EH (cell line): ENCODE measurements at regions not wholly inside any gene's neighbourhood (a gene's known extent, or its start where the extent isn't known, plus 50 kb on each side); places are given as distances from the start of the nearest gene placed in this dataset.
A peak's percentile ranks its signal among the peaks of the same experiment; 100 is the strongest.

Experiments used
- DNase-seq: peaks from one replicate; pipeline ENCODE4 v3.0.0-alpha.2; 2015; ENCODE audit warnings: low read depth

GRCh38 chr5:120738568-120738967, 274.5 kb downstream of the PRR16 start:
- no peak for DNase-seq

- DNase-seq, result no peak
Observed at GRCh38 chr5:120740989-120741388, 276.9 kb downstream of the PRR16 start.

GRCh38 chr5:120748474-120748873, 284.4 kb downstream of the PRR16 start:
- DNase-seq, result no peak

GRCh38 chr5:120749737-120750136, 285.6 kb downstream of the PRR16 start:
- no peak for DNase-seq

- DNase-seq, result no peak
Observed at GRCh38 chr5:120759587-120759986, 295.5 kb downstream of the PRR16 start.

GRCh38 chr5:120761986-120762385, 297.9 kb downstream of the PRR16 start:
- no peak for DNase-seq

GRCh38 chr5:120765189-120765588, 301.1 kb downstream of the PRR16 start:
- DNase-seq, result peak; percentile 24

GRCh38 chr5:120767178-120767820, 303.2 kb downstream of the PRR16 start:
- peak; percentile 67 for DNase-seq

DNA sequence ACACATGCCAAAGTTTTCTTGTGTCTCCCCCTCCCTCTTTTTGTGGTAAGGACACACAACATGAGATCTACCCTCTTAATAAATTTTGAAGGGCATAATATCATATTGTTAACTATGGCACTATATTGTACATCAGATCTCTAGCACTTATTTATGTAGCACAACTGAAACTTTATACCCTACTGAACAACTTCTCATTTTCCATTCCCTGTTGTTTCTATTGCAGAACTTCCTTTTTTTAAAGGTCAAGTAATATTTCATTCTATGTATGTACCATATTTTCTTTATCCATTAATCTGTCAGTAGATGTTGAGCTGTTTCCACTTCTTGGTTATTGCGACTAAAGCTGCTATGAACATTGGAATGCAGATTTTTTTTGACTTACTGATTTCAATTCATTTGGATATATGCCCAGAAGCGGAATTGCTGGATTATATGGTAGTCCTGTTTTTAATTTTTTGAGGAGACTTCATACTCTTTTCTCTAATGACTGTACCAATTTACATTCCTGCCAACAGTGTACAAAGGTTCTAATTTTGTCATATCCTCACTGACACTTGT, 305.3 kb downstream of the PRR16 start:
- DNase-seq, result peak; percentile 81

- no peak for DNase-seq
Observed at GRCh38 chr5:120771202-120771601, 307.1 kb downstream of the PRR16 start.

- DNase-seq, result peak; percentile 83
Observed at GRCh38 chr5:120778491-120779484, 314.7 kb downstream of the PRR16 start.

GRCh38 chr5:120779674-120780073, 315.6 kb downstream of the PRR16 start:
- peak; percentile 72 for DNase-seq

DNA sequence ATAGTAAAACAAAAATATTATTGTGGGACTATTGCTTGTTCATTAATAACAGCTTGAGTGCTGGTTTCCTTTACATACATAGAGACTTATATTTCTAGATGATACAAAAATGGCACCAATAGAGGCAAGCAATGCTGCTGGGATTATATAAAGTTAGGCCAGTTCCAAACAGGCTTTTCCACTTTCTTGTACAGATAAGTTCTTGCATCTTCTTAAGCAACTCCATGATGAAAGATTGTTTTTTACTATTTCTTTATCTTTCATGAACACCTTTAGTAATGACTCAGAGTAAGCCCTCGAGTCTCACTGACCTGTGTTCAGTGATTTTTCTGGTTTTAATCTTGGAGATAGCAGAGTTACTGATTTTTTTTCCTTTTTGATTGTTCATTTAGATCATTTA, 324.4 kb downstream of the PRR16 start:
- DNase-seq, result no peak

GRCh38 chr5:120789918-120790317, 325.8 kb downstream of the PRR16 start:
- peak; percentile 37 for DNase-seq

- DNase-seq, result no peak
Observed at GRCh38 chr5:120790339-120790738, 326.2 kb downstream of the PRR16 start.

- DNase-seq, result no peak
Observed at GRCh38 chr5:120792477-120792876, 328.4 kb downstream of the PRR16 start.

DNA sequence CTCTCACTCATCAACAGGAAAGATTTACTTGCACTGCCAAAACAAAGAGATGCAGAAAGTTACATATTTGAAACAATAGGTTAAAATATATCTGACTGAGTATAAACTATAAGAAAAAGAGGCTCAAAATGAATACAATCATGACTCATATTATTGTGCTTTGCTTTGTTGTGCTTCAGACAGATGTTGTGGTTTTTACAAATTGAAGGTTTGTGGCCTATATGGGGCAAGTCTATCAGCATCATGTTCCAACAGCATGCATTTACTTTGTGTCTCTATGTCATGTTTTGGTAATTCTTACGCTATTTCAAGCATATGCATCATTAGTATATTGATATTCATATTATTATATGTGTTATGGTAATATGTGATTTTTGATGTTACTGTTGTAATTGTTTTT, 330.0 kb downstream of the PRR16 start:
- no peak for DNase-seq

- peak; percentile 46 for DNase-seq
Observed at GRCh38 chr5:120803282-120803681, 339.2 kb downstream of the PRR16 start.

DNA sequence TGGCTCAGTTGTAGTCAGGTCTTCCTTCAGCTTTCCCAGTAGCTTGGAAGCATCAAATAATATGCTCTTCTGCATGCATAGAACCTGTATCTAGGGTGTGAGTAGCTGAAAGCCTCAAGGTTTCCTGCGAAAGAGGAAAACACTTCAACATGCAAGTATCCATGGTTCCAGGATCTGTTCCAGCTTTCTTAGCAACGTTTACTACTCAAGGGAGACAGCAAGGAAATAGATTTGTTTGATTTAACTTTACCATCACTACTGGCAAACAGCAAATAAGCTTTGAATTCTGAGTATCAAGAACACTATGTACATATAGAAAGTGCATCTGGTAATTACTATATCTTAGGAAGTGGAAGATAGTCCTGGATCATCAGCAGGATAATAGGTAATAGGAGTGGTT, 341.0 kb downstream of the PRR16 start:
- DNase-seq, result no peak

GRCh38 chr5:120806202-120806601, 342.1 kb downstream of the PRR16 start:
- DNase-seq, result peak; percentile 43

DNA sequence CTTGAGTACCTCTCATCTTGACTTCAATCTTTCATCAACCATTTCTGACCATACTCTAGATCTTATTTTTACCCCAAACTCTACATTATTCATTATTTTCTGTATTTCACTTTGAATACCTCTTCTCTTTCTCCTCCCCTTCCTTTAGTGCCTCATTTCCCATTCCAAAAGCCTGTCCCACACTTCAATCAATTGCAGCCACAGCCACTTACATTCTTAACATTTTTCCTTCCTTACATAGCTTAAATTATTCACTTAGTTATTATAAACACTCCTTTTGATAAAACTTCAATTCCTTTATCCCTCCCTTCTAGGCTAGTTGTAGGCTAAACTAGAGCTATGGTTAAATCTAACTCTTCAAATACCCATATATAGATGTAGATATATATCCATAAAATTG, 344.0 kb downstream of the PRR16 start:
- peak; percentile 71 for DNase-seq

- DNase-seq, result peak; percentile 23
Observed at GRCh38 chr5:120808606-120809005, 344.5 kb downstream of the PRR16 start.

- DNase-seq, result no peak
Observed at GRCh38 chr5:120813551-120813950, 349.5 kb downstream of the PRR16 start.
